ENCODE measurements at regions not wholly inside any gene's neighbourhood (a gene's known extent, or its start where the extent isn't known, plus 50 kb on each side); places are given as distances from the start of the nearest gene placed in this dataset.

- DNase-seq (no peak), ATAC-seq (ENCODE audit: poor library complexity) (no peak)
- Mint-ChIP-seq H3K9me3 (peaks cover 9% of the 10 kb centered on the region), H3K4me3 (no peak overlapping the region), H3K4me1 (ENCODE audit: low read depth) (no peaks in the 10 kb centered on the region), H3K27me3 (no peaks in the 10 kb centered on the region), H3K36me3 (ENCODE audit: low read depth) (no peaks in the 10 kb centered on the region), H3K27ac (no peak overlapping the region)
- no peaks in the 10 kb centered on the region for H3K36me3 ChIP-seq (ENCODE audit: insufficient read depth, low read length)
- POLR2A ChIA-PET = no interaction called here
- no peak overlapping the region for H3K27ac ChIP-seq (ENCODE audit: low read depth in 1 of 2, low read length in 2 of 2)
- no peak for TF ChIP-seq CTCF (IDR thresholded peaks at IDR 0.05)
- no peaks in the 10 kb centered on the region for H3K4me1 ChIP-seq (ENCODE audit: insufficient read depth, low read length)
- intact Hi-C loops (cut with DNase I, micrococcal nuclease) = no loop called here
- H3K27me3 ChIP-seq (ENCODE audit: control insufficient read depth in 1 of 2, insufficient read depth in 2 of 2, low read length in 2 of 2) = no peaks in the 10 kb centered on the region
- no peaks in the 10 kb centered on the region for H3K9me3 ChIP-seq (ENCODE audit: control insufficient read depth in 1 of 2, insufficient read depth in 1 of 2, low read length in 2 of 2)
- CTCF ChIA-PET = no interaction called here
- H3K4me3 ChIP-seq (ENCODE audit: low read length) = no peak overlapping the region
Measured at GRCh38 chr4:79155336-79155735, 170.5 kb downstream of the NAA11 start.

GRCh38 chr4:79150820-79151416 lies 174.9 kb downstream of the NAA11 start:
- Mint-ChIP-seq H3K27me3 (no peaks in the 10 kb centered on the region), H3K27ac (no peak overlapping the region), H3K9me3 (peaks cover 5% of the 10 kb centered on the region), H3K4me1 (ENCODE audit: low read depth) (no peaks in the 10 kb centered on the region), H3K4me3 (no peak overlapping the region), H3K36me3 (ENCODE audit: low read depth) (no peaks in the 10 kb centered on the region)
- no peaks in the 10 kb centered on the region for H3K9me3 ChIP-seq (ENCODE audit: control insufficient read depth in 1 of 2, insufficient read depth in 1 of 2, low read length in 2 of 2)
- H3K27ac ChIP-seq (ENCODE audit: low read depth in 1 of 2, low read length in 2 of 2) = no peak overlapping the region
- no peak for DNase-seq
- intact Hi-C loops (cut with DNase I, micrococcal nuclease) = no loop called here
- ChIA-PET POLR2A (no interaction called here), CTCF (no interaction called here)
- H3K36me3 ChIP-seq (ENCODE audit: insufficient read depth, low read length) = no peaks in the 10 kb centered on the region
- ATAC-seq (ENCODE audit: poor library complexity) = no peak
- no peak for TF ChIP-seq CTCF (IDR thresholded peaks at IDR 0.05)
- no peaks in the 10 kb centered on the region for H3K27me3 ChIP-seq (ENCODE audit: control insufficient read depth in 1 of 2, insufficient read depth in 2 of 2, low read length in 2 of 2)
- no peaks in the 10 kb centered on the region for H3K4me1 ChIP-seq (ENCODE audit: insufficient read depth, low read length)
- H3K4me3 ChIP-seq (ENCODE audit: low read length) = no peak overlapping the region

- H3K4me1 Mint-ChIP-seq (ENCODE audit: low read depth) = no peaks in the 10 kb centered on the region
- no peaks in the 10 kb centered on the region for H3K4me1 ChIP-seq (ENCODE audit: insufficient read depth, low read length)
- H3K9me3 Mint-ChIP-seq = peaks cover 2% of the 10 kb centered on the region
- intact Hi-C loops (cut with DNase I, micrococcal nuclease) = no loop called here
- no peak for TF ChIP-seq CTCF (IDR thresholded peaks at IDR 0.05)
- no peak overlapping the region for H3K4me3 ChIP-seq (ENCODE audit: low read length)
- H3K27ac Mint-ChIP-seq = no peak overlapping the region
- H3K4me3 Mint-ChIP-seq = no peak overlapping the region
- H3K27ac ChIP-seq (ENCODE audit: low read depth in 1 of 2, low read length in 2 of 2) = no peak overlapping the region
- no peaks in the 10 kb centered on the region for H3K36me3 ChIP-seq (ENCODE audit: insufficient read depth, low read length)
- POLR2A ChIA-PET = no interaction called here
- CTCF ChIA-PET = no interaction called here
- no peaks in the 10 kb centered on the region for H3K27me3 ChIP-seq (ENCODE audit: control insufficient read depth in 1 of 2, insufficient read depth in 2 of 2, low read length in 2 of 2)
- ATAC-seq (ENCODE audit: poor library complexity) (no peak), DNase-seq (no peak)
- H3K9me3 ChIP-seq (ENCODE audit: control insufficient read depth in 1 of 2, insufficient read depth in 1 of 2, low read length in 2 of 2) = no peaks in the 10 kb centered on the region
- H3K36me3 Mint-ChIP-seq (ENCODE audit: low read depth) = no peaks in the 10 kb centered on the region
- no peaks in the 10 kb centered on the region for H3K27me3 Mint-ChIP-seq
Measured at GRCh38 chr4:79148369-79148768, 177.5 kb downstream of the NAA11 start.
